ENCODE measurements at regions not wholly inside any gene's neighbourhood (a gene's known extent, or its start where the extent isn't known, plus 50 kb on each side); places are given as distances from the start of the nearest gene placed in this dataset.

GRCh38 chr6:105952326-105952725 is 133.8 kb upstream of the PRDM1 start:
- TF ChIP-seq CSDC2 (CRISPR knock-in tag; IDR thresholded peaks at IDR 0.05) = no peak
- TF ChIP-seq ESRRG (CRISPR knock-in tag; IDR thresholded peaks at IDR 0.05) = no peak

Data from SK-N-SH treated with all-trans-retinoic acid at 6 μM for 48 hours (cell line).